ENCODE measurements at regions not wholly inside any gene's neighbourhood (a gene's known extent, or its start where the extent isn't known, plus 50 kb on each side); places are given as distances from the start of the nearest gene placed in this dataset.

DNA sequence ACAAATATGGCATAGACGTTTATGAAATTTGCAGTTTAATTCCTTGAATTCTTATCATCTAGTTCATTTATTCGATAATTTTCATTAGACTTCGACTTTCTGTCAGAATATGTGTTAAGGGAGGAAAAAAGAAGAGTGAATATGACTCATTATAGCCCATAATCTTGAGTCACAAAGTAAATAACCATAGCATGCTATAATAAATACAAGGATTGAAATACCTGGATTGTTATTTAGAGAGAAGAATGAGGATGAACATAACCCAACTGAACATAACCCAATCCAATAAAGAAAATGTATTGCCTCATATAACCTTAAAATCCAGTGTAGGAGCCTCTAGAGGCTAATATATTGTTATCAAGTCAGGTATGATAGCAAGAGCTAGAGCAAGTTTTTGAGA is 1858.3 kb upstream of the RAG2 start:
- Histone ChIP-seq H3K27me3 (ENCODE audit: insufficient read depth, low read depth, severe bottlenecking) (no peaks in the 10 kb centered on the region), H3K27ac (no peak overlapping the region), H3K4me3 (ENCODE audit: low read depth, low read length) (no peak overlapping the region), H3K36me3 (no peaks in the 10 kb centered on the region), H3K9me3 (ENCODE audit: severe bottlenecking) (no peaks in the 10 kb centered on the region)
- DNase-seq = no peak
- TF ChIP-seq, protein P1, sequence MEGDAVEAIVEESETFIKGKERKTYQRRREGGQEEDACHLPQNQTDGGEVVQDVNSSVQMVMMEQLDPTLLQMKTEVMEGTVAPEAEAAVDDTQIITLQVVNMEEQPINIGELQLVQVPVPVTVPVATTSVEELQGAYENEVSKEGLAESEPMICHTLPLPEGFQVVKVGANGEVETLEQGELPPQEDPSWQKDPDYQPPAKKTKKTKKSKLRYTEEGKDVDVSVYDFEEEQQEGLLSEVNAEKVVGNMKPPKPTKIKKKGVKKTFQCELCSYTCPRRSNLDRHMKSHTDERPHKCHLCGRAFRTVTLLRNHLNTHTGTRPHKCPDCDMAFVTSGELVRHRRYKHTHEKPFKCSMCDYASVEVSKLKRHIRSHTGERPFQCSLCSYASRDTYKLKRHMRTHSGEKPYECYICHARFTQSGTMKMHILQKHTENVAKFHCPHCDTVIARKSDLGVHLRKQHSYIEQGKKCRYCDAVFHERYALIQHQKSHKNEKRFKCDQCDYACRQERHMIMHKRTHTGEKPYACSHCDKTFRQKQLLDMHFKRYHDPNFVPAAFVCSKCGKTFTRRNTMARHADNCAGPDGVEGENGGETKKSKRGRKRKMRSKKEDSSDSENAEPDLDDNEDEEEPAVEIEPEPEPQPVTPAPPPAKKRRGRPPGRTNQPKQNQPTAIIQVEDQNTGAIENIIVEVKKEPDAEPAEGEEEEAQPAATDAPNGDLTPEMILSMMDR (IDR thresholded peaks at IDR 0.05; ENCODE audit: low read depth, low read length) = no peak

DNA sequence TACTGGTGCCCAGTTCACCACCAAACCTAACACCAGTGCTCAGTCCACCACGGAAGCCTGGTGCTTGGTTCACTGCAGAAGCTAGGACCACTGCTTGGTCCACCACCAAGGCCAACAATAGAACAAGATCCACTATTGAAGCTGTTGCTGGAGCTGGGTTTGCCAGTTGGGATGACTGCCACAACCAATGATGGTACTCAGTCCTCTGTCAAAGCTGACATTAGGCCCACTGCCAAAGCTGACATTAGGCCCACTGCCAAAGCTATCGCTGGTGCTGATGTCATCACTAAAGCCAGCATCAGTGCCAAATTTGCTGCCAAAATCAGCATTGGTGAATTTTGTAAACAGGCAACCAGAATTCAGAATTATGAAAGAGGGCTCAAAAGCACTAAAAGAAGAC is 1850.2 kb upstream of the RAG2 start:
- no peak overlapping the region for H3K4me3 ChIP-seq (ENCODE audit: low read depth, low read length)
- H3K27ac ChIP-seq = no peak overlapping the region
- no peaks in the 10 kb centered on the region for H3K36me3 ChIP-seq
- H3K27me3 ChIP-seq (ENCODE audit: insufficient read depth, low read depth, severe bottlenecking) = no peaks in the 10 kb centered on the region
- H3K9me3 ChIP-seq (ENCODE audit: severe bottlenecking) = no peaks in the 10 kb centered on the region
- no peak for DNase-seq
- TF ChIP-seq, protein P1 (IDR thresholded peaks at IDR 0.05; ENCODE audit: low read depth, low read length) = no peak

DNA sequence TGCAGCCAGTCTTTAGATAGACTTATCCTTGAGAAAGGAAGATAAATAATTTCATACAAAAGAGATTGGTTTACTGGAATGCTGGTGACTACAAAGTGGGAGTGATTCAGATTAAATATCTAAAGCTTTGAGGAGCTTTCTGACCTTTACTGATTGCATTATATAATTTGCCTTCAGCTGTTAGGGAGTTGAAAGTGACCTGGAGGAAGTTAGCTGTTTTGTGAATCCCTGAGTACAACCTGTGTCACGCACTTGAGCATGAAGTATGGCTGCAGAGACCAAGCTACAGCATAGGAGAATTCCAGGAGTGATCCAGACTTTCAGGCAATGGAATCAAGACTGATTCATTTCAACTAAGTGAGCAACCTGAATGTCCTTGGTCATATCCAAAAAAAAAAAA is 1848.3 kb upstream of the RAG2 start:
- no peaks in the 10 kb centered on the region for H3K27me3 ChIP-seq (ENCODE audit: insufficient read depth, low read depth, severe bottlenecking)
- H3K27ac ChIP-seq = no peak overlapping the region
- TF ChIP-seq, protein P1 (IDR thresholded peaks at IDR 0.05; ENCODE audit: low read depth, low read length) = no peak
- no peaks in the 10 kb centered on the region for H3K9me3 ChIP-seq (ENCODE audit: severe bottlenecking)
- DNase-seq = no peak
- H3K4me3 ChIP-seq (ENCODE audit: low read depth, low read length) = no peak overlapping the region
- no peaks in the 10 kb centered on the region for H3K36me3 ChIP-seq

GRCh38 chr11:38438091-38438490 is 1840.1 kb upstream of the RAG2 start:
- Histone ChIP-seq H3K9me3 (ENCODE audit: severe bottlenecking) (no peaks in the 10 kb centered on the region), H3K4me3 (ENCODE audit: low read depth, low read length) (no peak overlapping the region), H3K27me3 (ENCODE audit: insufficient read depth, low read depth, severe bottlenecking) (no peaks in the 10 kb centered on the region), H3K27ac (no peak overlapping the region), H3K36me3 (no peaks in the 10 kb centered on the region)
- TF ChIP-seq, protein P1 (IDR thresholded peaks at IDR 0.05; ENCODE audit: low read depth, low read length) = no peak
- DNase-seq = no peak

DNA sequence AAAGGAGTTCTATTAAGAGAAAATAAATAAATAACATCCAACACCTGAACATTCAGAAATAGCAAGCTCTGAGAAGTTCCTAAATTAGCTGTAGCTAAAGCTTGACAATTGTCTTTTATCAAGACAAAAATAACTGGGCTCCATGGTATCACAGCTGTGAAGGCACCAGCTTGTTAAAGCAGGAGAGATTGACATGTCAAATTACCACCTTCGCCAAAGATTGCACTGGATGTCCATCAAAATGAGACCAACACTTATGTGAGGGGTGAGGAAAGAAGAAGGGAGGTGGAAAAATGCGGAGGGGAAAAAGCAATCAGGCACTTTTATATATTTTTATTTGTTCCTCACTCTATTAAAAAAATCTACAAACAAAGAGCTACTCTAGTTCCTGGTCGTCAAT is 1827.5 kb upstream of the RAG2 start:
- no peak overlapping the region for H3K27ac ChIP-seq
- no peak overlapping the region for H3K4me3 ChIP-seq (ENCODE audit: low read depth, low read length)
- DNase-seq = no peak
- no peaks in the 10 kb centered on the region for H3K36me3 ChIP-seq
- no peaks in the 10 kb centered on the region for H3K9me3 ChIP-seq (ENCODE audit: severe bottlenecking)
- TF ChIP-seq, protein P1 (IDR thresholded peaks at IDR 0.05; ENCODE audit: low read depth, low read length) = no peak
- H3K27me3 ChIP-seq (ENCODE audit: insufficient read depth, low read depth, severe bottlenecking) = no peaks in the 10 kb centered on the region

DNA sequence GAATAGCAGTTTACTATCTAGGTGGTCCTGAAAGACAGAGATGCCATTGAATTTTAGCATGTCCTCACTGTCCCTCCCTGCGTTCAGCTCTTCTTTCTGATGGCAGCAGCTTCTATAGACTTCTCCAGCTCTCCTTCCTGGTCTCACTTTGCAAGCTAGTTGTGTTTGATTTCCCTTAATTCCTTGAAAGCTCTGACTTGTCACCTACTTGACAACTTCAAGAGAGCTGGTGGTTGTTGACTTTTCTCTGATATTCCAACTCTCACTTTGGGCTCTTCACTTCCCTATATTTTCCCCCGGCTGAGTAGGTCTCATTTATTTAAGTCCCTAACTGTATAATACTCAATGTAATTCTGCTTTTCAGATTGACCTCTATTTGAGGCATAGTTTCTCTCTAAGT is 1825.0 kb upstream of the RAG2 start:
- DNase-seq = no peak
- no peak overlapping the region for H3K27ac ChIP-seq
- no peak overlapping the region for H3K4me3 ChIP-seq (ENCODE audit: low read depth, low read length)

More for the DNA sequence above, 1825.0 kb upstream of the RAG2 start:
- Histone ChIP-seq H3K9me3 (ENCODE audit: severe bottlenecking) (no peaks in the 10 kb centered on the region), H3K36me3 (no peaks in the 10 kb centered on the region), H3K27me3 (ENCODE audit: insufficient read depth, low read depth, severe bottlenecking) (no peaks in the 10 kb centered on the region)
- TF ChIP-seq, protein P1 (IDR thresholded peaks at IDR 0.05; ENCODE audit: low read depth, low read length) = no peak
